Dendritic cell treated with granulocyte-macrophage colony-stimulating factor and Interleukin-4, amounts not matched to agents 40 ng/mL and 50 ng/mL, for 4 days (primary cell): ENCODE measurements at regions not wholly inside any gene's neighbourhood (a gene's known extent, or its start where the extent isn't known, plus 50 kb on each side); places are given as distances from the start of the nearest gene placed in this dataset.

Experiments
- H3K27ac Mint-ChIP-seq: one replicate; pipeline ENCODE4 v1.8.0; 2022; ENCODE audit warnings: mild to moderate bottlenecking, mixed read lengths
- H3K27me3 Mint-ChIP-seq: one replicate; pipeline ENCODE4 v1.8.0; 2022; ENCODE audit warnings: mild to moderate bottlenecking, mixed read lengths
- H3K36me3 Mint-ChIP-seq: one replicate; pipeline ENCODE4 v1.8.0; 2022; ENCODE audit warnings: low read depth, mixed read lengths
- H3K4me1 Mint-ChIP-seq: one replicate; pipeline ENCODE4 v1.8.0; 2022; ENCODE audit warnings: low read depth, mixed read lengths
- H3K4me3 Mint-ChIP-seq: one replicate; pipeline ENCODE4 v1.8.0; 2022; ENCODE audit warnings: mild to moderate bottlenecking, moderate library complexity, mixed read lengths
- H3K9me3 Mint-ChIP-seq: one replicate; pipeline ENCODE4 v1.8.0; 2022; ENCODE audit warnings: mixed read lengths
- intact Hi-C: fragments of 100-400 bp; cut with micrococcal nuclease; formaldehyde crosslinking; loops from one replicate; pipeline ENCODE4 v1.15.0; 2022

DNA sequence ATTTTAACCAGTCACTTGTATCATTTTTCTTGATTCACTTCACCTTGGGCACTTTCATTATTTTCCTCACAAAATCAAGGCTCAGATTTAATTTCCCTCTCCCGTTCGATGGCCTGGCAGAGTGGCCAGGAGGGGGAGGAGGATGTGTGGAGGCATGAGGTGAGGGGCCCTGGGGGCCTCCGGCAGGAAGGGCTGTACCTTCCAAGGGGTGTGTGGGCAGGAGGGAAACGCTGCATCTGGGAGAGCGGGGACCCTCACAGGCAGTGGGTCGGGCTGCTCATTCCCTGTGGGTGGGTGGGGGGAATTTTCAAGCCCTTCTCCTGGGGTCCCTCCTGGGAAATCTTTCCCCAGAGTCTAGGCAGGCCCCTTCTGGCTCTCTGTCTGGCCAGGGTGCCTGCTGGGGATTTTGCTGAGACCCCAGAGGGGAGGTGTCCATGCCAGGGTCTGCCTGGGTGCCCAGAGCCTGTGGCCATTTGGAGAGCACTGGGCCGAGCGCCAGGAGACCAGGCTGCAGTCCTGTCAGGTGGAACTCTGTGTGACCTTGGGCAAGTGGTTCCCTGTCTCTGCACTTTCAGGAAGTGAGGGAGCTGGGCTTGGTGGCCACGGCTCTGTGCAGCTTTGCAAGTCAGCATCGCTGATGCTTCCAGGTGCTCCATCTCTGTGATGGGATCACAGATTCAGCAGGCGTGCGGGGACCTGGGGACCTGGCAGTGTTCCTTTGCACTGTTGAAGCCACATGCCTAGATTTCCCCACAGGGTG, 81.9 kb upstream of the C1orf174 start:
- no peak overlapping the region for H3K4me3 Mint-ChIP-seq
- H3K9me3 Mint-ChIP-seq, result no peaks in the 10 kb centered on the region
- H3K27ac Mint-ChIP-seq, result no peak overlapping the region
- no peaks in the 10 kb centered on the region for H3K36me3 Mint-ChIP-seq
- H3K27me3 Mint-ChIP-seq, result no peaks in the 10 kb centered on the region
- intact Hi-C loops, result no loop called here
- no peaks in the 10 kb centered on the region for H3K4me1 Mint-ChIP-seq

DNA sequence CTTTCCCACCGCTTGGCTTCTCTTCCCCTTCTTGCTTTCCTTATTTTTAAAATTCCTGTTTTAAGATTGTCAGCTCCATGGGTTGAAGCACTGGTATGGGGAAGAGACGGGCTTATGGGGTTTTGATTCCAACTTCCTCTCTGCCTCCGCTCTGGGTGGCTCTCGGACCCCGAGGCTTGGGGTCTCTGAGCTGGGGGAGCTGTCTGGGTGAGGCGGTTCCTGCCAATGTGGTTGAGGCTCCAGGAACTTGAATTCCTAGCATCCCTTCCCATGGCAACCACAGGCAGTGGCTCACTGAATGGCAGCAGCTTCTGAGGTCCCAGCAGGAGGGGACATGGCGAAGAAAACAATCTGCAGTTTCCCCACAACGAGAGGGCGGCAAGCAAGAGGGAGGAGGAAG, 83.1 kb upstream of the C1orf174 start:
- H3K4me1 Mint-ChIP-seq, result no peaks in the 10 kb centered on the region
- H3K27me3 Mint-ChIP-seq, result no peaks in the 10 kb centered on the region
- intact Hi-C loops, result no loop called here
- no peak overlapping the region for H3K27ac Mint-ChIP-seq
- no peaks in the 10 kb centered on the region for H3K36me3 Mint-ChIP-seq
- H3K4me3 Mint-ChIP-seq, result no peak overlapping the region
- H3K9me3 Mint-ChIP-seq, result no peaks in the 10 kb centered on the region

GRCh38 chr1:3984586-3984985, 84.5 kb upstream of the C1orf174 start:
- no peaks in the 10 kb centered on the region for H3K9me3 Mint-ChIP-seq
- H3K4me3 Mint-ChIP-seq, result no peak overlapping the region
- H3K36me3 Mint-ChIP-seq, result no peaks in the 10 kb centered on the region
- no peaks in the 10 kb centered on the region for H3K27me3 Mint-ChIP-seq
- intact Hi-C loops, result no loop called here
- H3K4me1 Mint-ChIP-seq, result no peaks in the 10 kb centered on the region
- H3K27ac Mint-ChIP-seq, result no peak overlapping the region

DNA sequence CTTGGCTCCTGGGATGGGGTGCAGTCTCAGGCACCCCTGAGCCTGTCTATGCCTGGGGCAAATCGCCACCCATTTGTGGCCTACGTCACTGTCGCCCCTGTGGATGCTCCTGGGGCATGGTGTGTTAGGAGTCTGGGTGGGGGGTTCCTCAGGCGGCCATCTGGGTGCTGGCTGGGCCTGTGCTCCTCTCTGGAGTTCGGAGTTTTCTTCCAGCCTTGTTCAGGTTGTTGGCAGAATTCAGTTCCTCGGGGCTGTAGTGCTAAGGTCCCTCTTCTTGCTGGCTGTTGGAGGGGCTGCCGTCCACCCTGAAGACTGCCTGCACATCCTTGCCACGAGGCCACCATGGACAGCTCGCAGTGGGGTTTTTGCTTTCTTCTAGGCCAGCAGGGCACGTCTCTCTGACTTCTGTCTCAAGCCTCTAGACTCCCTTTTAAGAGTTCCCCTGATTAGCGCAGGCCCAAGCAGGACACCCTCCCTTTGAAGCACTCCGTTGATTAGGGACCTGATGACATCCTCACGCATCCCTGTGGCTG, 86.7 kb upstream of the C1orf174 start:
- Mint-ChIP-seq H3K27me3 (no peaks in the 10 kb centered on the region), H3K4me1 (no peaks in the 10 kb centered on the region), H3K4me3 (no peak overlapping the region), H3K36me3 (no peaks in the 10 kb centered on the region), H3K27ac (no peak overlapping the region), H3K9me3 (peaks cover 2% of the 10 kb centered on the region)
- intact Hi-C loops, result no loop called here

DNA sequence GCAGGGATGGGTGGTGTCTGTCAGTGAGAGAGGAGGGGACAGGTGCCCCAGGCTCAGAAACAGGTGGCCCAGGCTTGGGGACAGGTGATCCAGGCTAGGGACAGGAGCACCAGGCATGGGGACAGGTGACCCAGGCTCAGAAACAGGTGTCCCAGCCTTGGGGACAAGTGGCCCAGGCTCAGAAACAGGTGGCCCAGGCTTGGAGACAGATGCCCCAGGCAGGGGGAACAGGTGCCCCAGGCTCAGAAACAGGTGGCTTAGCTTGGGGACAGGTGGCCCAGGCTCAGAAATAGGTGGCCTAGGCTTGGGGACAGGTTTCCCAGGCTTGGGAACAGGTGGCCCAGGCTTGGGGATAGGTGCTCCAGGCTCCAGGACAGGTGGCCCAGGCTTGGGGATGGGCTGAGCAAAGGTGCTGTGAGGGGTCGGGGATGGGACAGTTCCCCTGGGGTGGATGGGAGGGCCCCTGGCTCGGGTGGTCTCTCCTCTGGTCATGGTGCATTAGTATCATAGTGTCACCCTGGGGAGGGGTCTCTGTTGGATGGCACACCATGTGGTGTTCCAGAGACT, 87.7 kb upstream of the C1orf174 start:
- Mint-ChIP-seq H3K4me1 (no peaks in the 10 kb centered on the region), H3K27ac (no peak overlapping the region)
- intact Hi-C loops, result no loop called here

GRCh38 chr1:3988431-3988830, 88.4 kb upstream of the C1orf174 start:
- Mint-ChIP-seq H3K4me3 (no peak overlapping the region), H3K27me3 (no peaks in the 10 kb centered on the region), H3K36me3 (no peaks in the 10 kb centered on the region), H3K9me3 (peaks cover 12% of the 10 kb centered on the region), H3K27ac (no peak overlapping the region), H3K4me1 (no peaks in the 10 kb centered on the region)
- intact Hi-C loops, result no loop called here

More for the DNA sequence above, 87.7 kb upstream of the C1orf174 start:
- H3K4me3 Mint-ChIP-seq, result no peak overlapping the region
- no peaks in the 10 kb centered on the region for H3K27me3 Mint-ChIP-seq
- no peaks in the 10 kb centered on the region for H3K36me3 Mint-ChIP-seq
- H3K9me3 Mint-ChIP-seq, result peaks cover 12% of the 10 kb centered on the region

- intact Hi-C loops, result no loop called here
- H3K27me3 Mint-ChIP-seq, result no peaks in the 10 kb centered on the region
- no peak overlapping the region for H3K4me3 Mint-ChIP-seq
- H3K9me3 Mint-ChIP-seq, result peaks cover 12% of the 10 kb centered on the region
- no peaks in the 10 kb centered on the region for H3K4me1 Mint-ChIP-seq
- H3K27ac Mint-ChIP-seq, result no peak overlapping the region
- no peaks in the 10 kb centered on the region for H3K36me3 Mint-ChIP-seq
These were observed 89.4 kb upstream of the C1orf174 start for GRCh38 chr1:3989465-3989864.

GRCh38 chr1:3992103-3992556, 92.1 kb upstream of the C1orf174 start:
- no peak overlapping the region for H3K27ac Mint-ChIP-seq
- no peaks in the 10 kb centered on the region for H3K36me3 Mint-ChIP-seq
- H3K27me3 Mint-ChIP-seq, result no peaks in the 10 kb centered on the region
- H3K4me1 Mint-ChIP-seq, result no peaks in the 10 kb centered on the region
- intact Hi-C loops, result no loop called here
- H3K4me3 Mint-ChIP-seq, result no peak overlapping the region
- H3K9me3 Mint-ChIP-seq, result peaks cover 12% of the 10 kb centered on the region

DNA sequence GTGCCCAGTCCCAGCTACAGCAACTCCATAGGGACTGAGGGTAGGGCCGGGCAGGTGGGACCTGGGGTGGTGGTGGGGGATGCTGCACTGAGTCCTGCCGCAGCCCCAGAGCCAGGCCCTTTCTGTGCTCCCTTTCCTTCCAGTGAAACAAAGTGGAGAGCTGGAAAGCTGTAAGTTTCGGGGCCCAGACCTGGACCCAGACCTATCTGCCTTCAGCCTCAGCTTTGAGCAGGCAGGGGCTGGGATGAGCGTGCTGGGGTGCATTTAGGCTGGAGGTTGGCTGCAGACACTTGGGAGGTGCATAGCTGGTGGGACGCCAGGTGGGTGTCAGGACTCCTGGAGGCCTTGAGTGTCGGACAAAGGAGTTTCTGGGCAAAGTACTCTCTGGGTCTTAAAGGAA, 92.7 kb upstream of the C1orf174 start:
- Mint-ChIP-seq H3K9me3 (peaks cover 12% of the 10 kb centered on the region), H3K36me3 (no peaks in the 10 kb centered on the region), H3K27ac (no peak overlapping the region), H3K4me3 (no peak overlapping the region), H3K27me3 (no peaks in the 10 kb centered on the region), H3K4me1 (no peaks in the 10 kb centered on the region)
- intact Hi-C loops, result no loop called here

DNA sequence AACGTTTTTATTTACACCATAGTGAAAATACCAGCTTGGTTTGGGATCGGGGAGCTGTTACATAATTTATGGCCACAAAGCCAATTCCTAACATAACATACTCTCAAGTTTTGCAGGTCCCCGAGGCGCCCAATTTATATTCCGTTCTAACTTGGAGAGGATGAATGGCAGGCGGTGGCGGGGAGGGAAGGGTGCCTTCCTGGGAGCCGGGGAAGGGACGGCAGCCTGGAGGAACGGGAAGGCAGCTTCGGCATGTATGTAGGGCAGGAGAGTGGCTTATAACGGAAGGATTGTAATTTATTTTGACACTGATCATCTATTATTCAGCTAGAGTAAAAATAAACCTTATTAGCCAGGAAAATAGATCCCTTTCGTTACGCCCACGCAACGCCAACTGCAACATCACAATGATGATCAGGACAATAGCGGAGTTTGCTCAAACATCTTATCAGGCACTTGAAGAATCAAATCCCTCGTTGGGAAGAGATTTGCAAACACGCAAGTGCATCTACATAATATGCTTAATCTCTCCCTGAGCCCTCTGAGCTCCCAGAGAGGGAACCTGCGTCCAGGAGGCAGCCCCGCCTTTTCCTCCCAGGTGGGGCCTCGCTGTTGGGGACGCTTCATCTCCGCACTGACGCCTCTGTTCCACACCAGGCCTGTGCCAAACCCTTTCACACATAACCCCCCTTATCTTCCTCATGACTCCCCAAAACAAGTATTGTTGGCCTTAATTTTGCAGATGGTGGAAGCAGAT, 93.7 kb upstream of the C1orf174 start:
- H3K4me1 Mint-ChIP-seq, result no peaks in the 10 kb centered on the region
- peaks cover 2% of the 10 kb centered on the region for H3K27me3 Mint-ChIP-seq
- peaks cover 12% of the 10 kb centered on the region for H3K9me3 Mint-ChIP-seq
- H3K36me3 Mint-ChIP-seq, result no peaks in the 10 kb centered on the region
- intact Hi-C loops, result no loop called here
- no peak overlapping the region for H3K27ac Mint-ChIP-seq
- H3K4me3 Mint-ChIP-seq, result no peak overlapping the region

DNA sequence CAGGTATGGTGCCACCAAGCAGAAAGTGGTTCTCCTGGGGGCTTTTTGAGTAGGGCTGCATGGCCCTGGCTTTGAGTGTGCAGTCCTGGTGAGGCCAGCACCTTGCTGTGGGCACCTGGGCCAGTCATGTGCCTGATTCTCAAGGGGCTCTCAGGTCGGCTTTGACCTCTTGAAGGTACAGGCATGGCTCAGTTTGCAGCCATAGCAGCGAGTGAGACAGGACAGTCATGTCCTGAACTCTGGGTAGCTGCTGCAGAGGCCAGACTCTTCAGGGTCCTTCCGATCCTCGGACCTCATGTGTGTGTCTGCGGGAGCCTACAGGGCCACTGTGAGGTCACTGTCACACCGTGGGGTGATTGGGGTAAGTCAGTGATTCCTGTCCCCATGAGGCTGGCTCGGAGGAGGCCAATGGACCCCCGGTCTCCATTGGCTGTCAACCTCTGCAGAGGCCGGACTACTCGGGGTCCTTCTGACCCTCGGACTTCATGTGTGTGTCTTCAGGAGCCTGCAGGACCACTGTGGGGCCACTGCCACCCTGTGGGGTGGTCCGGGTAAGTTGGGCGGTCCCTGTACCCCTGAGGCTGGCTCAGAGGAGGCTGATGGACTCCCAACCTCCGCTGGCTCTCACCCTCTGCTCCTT, 95.2 kb upstream of the C1orf174 start:
- Mint-ChIP-seq H3K27ac (no peak overlapping the region), H3K4me1 (peaks cover 4% of the 10 kb centered on the region), H3K4me3 (no peak overlapping the region), H3K27me3 (peaks cover 13% of the 10 kb centered on the region), H3K36me3 (no peaks in the 10 kb centered on the region), H3K9me3 (peaks cover 12% of the 10 kb centered on the region)
- intact Hi-C loops, result no loop called here

- no peak overlapping the region for H3K4me3 Mint-ChIP-seq
- H3K9me3 Mint-ChIP-seq, result peaks cover 6% of the 10 kb centered on the region
- H3K27me3 Mint-ChIP-seq, result peaks cover 13% of the 10 kb centered on the region
- no peaks in the 10 kb centered on the region for H3K36me3 Mint-ChIP-seq
- intact Hi-C loops, result no loop called here
- H3K27ac Mint-ChIP-seq, result no peak overlapping the region
- H3K4me1 Mint-ChIP-seq, result peaks cover 4% of the 10 kb centered on the region
These were observed 97.0 kb upstream of the C1orf174 start for GRCh38 chr1:3996846-3997705.

- no peak overlapping the region for H3K4me3 Mint-ChIP-seq
- no peak overlapping the region for H3K27ac Mint-ChIP-seq
- intact Hi-C loops, result no loop called here
- no peaks in the 10 kb centered on the region for H3K36me3 Mint-ChIP-seq
- H3K9me3 Mint-ChIP-seq, result no peaks in the 10 kb centered on the region
- H3K4me1 Mint-ChIP-seq, result peaks cover 4% of the 10 kb centered on the region
- peaks cover 13% of the 10 kb centered on the region for H3K27me3 Mint-ChIP-seq
These were observed 98.0 kb upstream of the C1orf174 start for GRCh38 chr1:3998086-3998485.
